GM12878 (cell line): ENCODE measurements at regions not wholly inside any gene's neighbourhood (a gene's known extent, or its start where the extent isn't known, plus 50 kb on each side); places are given as distances from the start of the nearest gene placed in this dataset.

ENCODE experiments used
- ATAC-seq: fragments of 200-7000 bp; cut with Tn5 transposase; 3 replicates; pipeline ENCODE4 v1.9.1; 2020; ENCODE audit warnings: mild to moderate bottlenecking, moderate library complexity
- BruUV-seq: library from RNA; stranded (reverse); fragments of 400-500 nt; replicated peaks from 2 replicates; lab custom pipeline; 2021; lab: Mats Ljungman, UMichigan
- CTCF ChIA-PET: fragments of 300-600 bp; sonication (Branson Sonifier 250); formaldehyde crosslinking; extraction: SDS; loops from one replicate; lab custom pipeline; 2021; ENCODE audit warnings: inconsistent platforms; lab: Yijun Ruan, JAX
- POLR2A ChIA-PET: fragments of 350-600 bp; formaldehyde crosslinking; extraction: SDS; loops from one replicate; lab custom pipeline; 2021; ENCODE audit warnings: inconsistent platforms; lab: Charles Lee
- RAD21 ChIA-PET: fragments of 300-600 bp; sonication (Branson Sonifier 250); formaldehyde crosslinking; loops from one replicate; lab custom pipeline; 2023; ENCODE audit warnings: antibody characterized with exemption; ENCODE audit not compliant: unreplicated experiment; lab: Charles Lee
- SMC1A ChIA-PET: fragments of 300-600 bp; sonication (Branson Sonifier 250); formaldehyde crosslinking; loops from one replicate; lab custom pipeline; 2023; ENCODE audit not compliant: unreplicated experiment, uncharacterized antibody; lab: Charles Lee
- DNase-seq: peaks from one replicate; pipeline ENCODE4 v3.0.0-alpha.2; 2011; ENCODE audit warnings: low read depth, low spot score
- FAIRE-seq: peaks from 3 replicates; lab custom pipeline; 2011; peaks lifted over from hg19 to GRCh38; lab: Jason Lieb, UNC
- H2AFZ ChIP-seq: 2 replicates; pipeline ENCODE4 v1.6.0; 2011; ENCODE audit warnings: low read depth, low read length, control low read depth; ENCODE audit not compliant: control insufficient read depth
- H3K27ac ChIP-seq: 2 replicates; pipeline ENCODE4 v1.5.1; 2011; ENCODE audit warnings: control low read depth; ENCODE audit not compliant: control insufficient read depth, insufficient read depth
- H3K27me3 ChIP-seq, 2 experiments: replicated peaks in 1 of 2; 2 replicates each; pipeline versions ENCODE4 v1.6.0 to v1.6.1; 2011; ENCODE audit warnings: low read length in 1 of 2; ENCODE audit not compliant: control insufficient read depth in 2 of 2, insufficient read depth in 2 of 2
- H3K36me3 ChIP-seq, 2 experiments: 2 replicates each; pipeline ENCODE4 v1.5.1; 2011; ENCODE audit warnings: low read length in 1 of 2; ENCODE audit not compliant: control insufficient read depth in 2 of 2, insufficient read depth in 2 of 2
- H3K4me1 ChIP-seq: 2 replicates; pipeline ENCODE4 v1.6.1; 2011; ENCODE audit warnings: mild to moderate bottlenecking, low read length, moderate library complexity, mixed read lengths; ENCODE audit not compliant: control insufficient read depth, insufficient read depth
- H3K4me2 ChIP-seq: 2 replicates; pipeline ENCODE4 v1.6.0; 2011; ENCODE audit warnings: control low read depth; ENCODE audit not compliant: control insufficient read depth, insufficient read depth
- H3K4me3 ChIP-seq: fragments of 200-600 bp; sonication (generic); 2 replicates; pipeline ENCODE4 v1.5.1; 2016
- H3K79me2 ChIP-seq: 2 replicates; pipeline ENCODE4 v1.6.0; 2011; ENCODE audit warnings: low read length; ENCODE audit not compliant: control insufficient read depth, insufficient read depth
- H3K9ac ChIP-seq: 2 replicates; pipeline ENCODE4 v1.8.0; 2011; ENCODE audit warnings: low read length, control low read depth, mixed read lengths; ENCODE audit not compliant: control insufficient read depth, insufficient read depth
- H3K9me3 ChIP-seq: replicated peaks from 3 replicates; pipeline ENCODE4 v1.5.1; 2011; ENCODE audit warnings: mild to moderate bottlenecking, low read length; ENCODE audit not compliant: control insufficient read depth, insufficient read depth
- H4K20me1 ChIP-seq: 2 replicates; pipeline ENCODE4 v1.6.0; 2011; ENCODE audit not compliant: control insufficient read depth, insufficient read depth
- CHD1 ChIP-seq: IDR thresholded peaks from 2 replicates; pipeline ENCODE4 v1.6.1; 2012; ENCODE audit warnings: low read depth, low read length, improper control_type of control experiment
- EGR1 ChIP-seq, 2 experiments: IDR thresholded peaks; 1 replicate in 1 of 2; 2 replicates in 1 of 2; pipeline ENCODE4 v1.6.1; 2011 to 2012; ENCODE audit warnings: low read depth in 2 of 2, low read length in 2 of 2, borderline replicate concordance in 1 of 2, mild to moderate bottlenecking in 1 of 2, moderate library complexity in 1 of 2
- ETV6 ChIP-seq, 2 experiments: fragments of 450-650 bp in 1 of 2; IDR thresholded peaks in 1 of 2; conservative IDR thresholded peaks in 1 of 2; 2 replicates each; pipeline ENCODE4 v1.6.1; 2014; ENCODE audit warnings: antibody characterized with exemption in 1 of 2, borderline replicate concordance in 1 of 2, low read depth in 1 of 2, mild to moderate bottlenecking in 1 of 2, moderate library complexity in 1 of 2
- HDGF ChIP-seq: fragments of 450-650 bp; IDR thresholded peaks from 2 replicates; pipeline ENCODE4 v1.6.1; 2016; ENCODE audit warnings: antibody characterized with exemption
- LARP7 ChIP-seq: fragments of 450-650 bp; IDR thresholded peaks from 2 replicates; pipeline ENCODE4 v1.6.1; 2017; ENCODE audit warnings: mild to moderate bottlenecking
- NFYA ChIP-seq: IDR thresholded peaks from 2 replicates; pipeline ENCODE4 v1.6.1; 2011; ENCODE audit warnings: low read depth, mild to moderate bottlenecking, low read length, improper control_type of control experiment, borderline replicate concordance
- NFYB ChIP-seq: IDR thresholded peaks from 2 replicates; pipeline ENCODE4 v1.6.1; 2011; ENCODE audit warnings: low read depth, mild to moderate bottlenecking, low read length, improper control_type of control experiment, moderate library complexity; ENCODE audit not compliant: insufficient read depth
- POLR2AphosphoS2 ChIP-seq: IDR thresholded peaks from 2 replicates; pipeline ENCODE4 v1.6.1; 2011; ENCODE audit warnings: low read depth, mild to moderate bottlenecking, low read length, improper control_type of control experiment, moderate library complexity
- POU2F2 ChIP-seq: IDR thresholded peaks from 3 replicates; pipeline ENCODE4 v1.6.1; 2011; ENCODE audit warnings: low read depth, mild to moderate bottlenecking, low read length, borderline replicate concordance
- TARDBP ChIP-seq: IDR thresholded peaks from 2 replicates; pipeline ENCODE4 v1.6.1; 2016; ENCODE audit warnings: borderline replicate concordance
- YBX1 ChIP-seq: fragments of 450-650 bp; IDR thresholded peaks from 2 replicates; pipeline ENCODE4 v1.6.1; 2016; ENCODE audit warnings: antibody characterized with exemption
- ZNF207 ChIP-seq: fragments of 450-650 bp; IDR thresholded peaks from 2 replicates; pipeline ENCODE4 v1.6.1; 2014; ENCODE audit warnings: antibody characterized with exemption, mild to moderate bottlenecking, borderline replicate concordance
- WGBS: methylation state at CpG from one replicate; pipeline ENCODE4 v1.1.6; 2016; ENCODE audit warnings: low lambda C conversion rate; ENCODE audit not compliant: insufficient replicate concordance, insufficient coverage; ENCODE audit errors: missing lambda C conversion rate; 5-methylcytosine and 5-hydroxymethylcytosine counted together
- in situ Hi-C: fragments of 300-500 bp; cut with MboI; formaldehyde crosslinking; loops from 9 replicates; pipeline ENCODE4 v1.14.3; 2018; ENCODE audit warnings: mixed read lengths
- intact Hi-C: fragments of 100-400 bp; cut with micrococcal nuclease; formaldehyde crosslinking; loops from one replicate; pipeline ENCODE4 v1.14.2; 2022; ENCODE audit not compliant: unreplicated experiment
- TF ChIP-seq, protein P1 (sequence below): fragments of 450-650 bp; IDR thresholded peaks from 2 replicates; pipeline ENCODE4 v1.6.1; 2018; ENCODE audit warnings: borderline replicate concordance, mild to moderate bottlenecking; ENCODE audit not compliant: partially characterized antibody
- TF ChIP-seq, protein P2 (sequence below): IDR thresholded peaks from 2 replicates; pipeline ENCODE4 v1.6.1; 2011; ENCODE audit warnings: low read depth, low read length, improper control_type of control experiment, borderline replicate concordance
- TF ChIP-seq, protein P3 (sequence below): fragments of 450-650 bp; IDR thresholded peaks from 2 replicates; pipeline ENCODE4 v1.6.1; 2017; ENCODE audit warnings: mild to moderate bottlenecking
- TF ChIP-seq, protein P4 (sequence below): fragments of 450-650 bp; formaldehyde crosslinking; IDR thresholded peaks from 2 replicates; pipeline ENCODE4 v1.4.0; 2022; ENCODE audit warnings: mild to moderate bottlenecking, moderate library complexity

DNA sequence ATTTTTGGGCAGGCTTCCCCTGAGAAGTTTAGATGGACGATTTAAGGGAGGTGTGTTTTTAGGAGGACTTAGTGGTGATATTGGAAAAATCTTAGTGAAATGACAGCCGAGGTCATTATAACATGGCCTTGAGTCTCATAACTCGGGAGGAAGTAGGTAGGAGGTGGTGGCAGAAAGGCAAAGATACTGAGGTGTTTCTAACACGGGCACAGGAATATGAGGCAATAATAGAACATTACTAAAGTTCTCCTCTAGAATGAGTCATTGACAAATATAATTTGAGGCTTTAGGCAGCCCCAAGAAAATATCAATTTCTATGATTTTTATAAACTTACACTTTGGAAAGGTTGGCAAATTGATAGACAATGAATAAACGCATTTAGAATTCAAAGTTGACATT lies 146.1 kb upstream of the ZEB2 start:
- POLR2A ChIA-PET = no interaction called here
- H3K9me3 ChIP-seq = no peaks in the 10 kb centered on the region
- H3K36me3 ChIP-seq = no peaks in the 10 kb centered on the region

More for the DNA sequence above, 146.1 kb upstream of the ZEB2 start:
- Histone ChIP-seq H3K4me3 (no peak overlapping the region), H3K4me1 (no peaks in the 10 kb centered on the region), H3K9ac (no peak overlapping the region), H4K20me1 (no peaks in the 10 kb centered on the region), H2AFZ (no peak overlapping the region), H3K79me2 (no peaks in the 10 kb centered on the region), H3K27ac (no peak overlapping the region), H3K27me3 (no peaks in the 10 kb centered on the region; a peak in 1 of 4 replicates), H3K4me2 (no peak overlapping the region)
- in situ Hi-C loops (no loop called here), intact Hi-C loops (no loop called here)
- DNase-seq (no peak), ATAC-seq (no peak), FAIRE-seq (no peak)
- SMC1A ChIA-PET = interaction anchor here (1.0 to 1.5 kb wide), 2 partner anchors 8 to 18 kb away, joined by 3 to 4 read pairs; no protein-coding TSS in a partner anchor
- 10% methylated on average over 5 of the region's 5 CpGs for WGBS
- no TSS peak for BruUV-seq
- RAD21 ChIA-PET = no interaction called here
- no peak for TF ChIP-seq YBX1
- TF ChIP-seq ZNF207 = no peak
- TF ChIP-seq, protein P1, sequence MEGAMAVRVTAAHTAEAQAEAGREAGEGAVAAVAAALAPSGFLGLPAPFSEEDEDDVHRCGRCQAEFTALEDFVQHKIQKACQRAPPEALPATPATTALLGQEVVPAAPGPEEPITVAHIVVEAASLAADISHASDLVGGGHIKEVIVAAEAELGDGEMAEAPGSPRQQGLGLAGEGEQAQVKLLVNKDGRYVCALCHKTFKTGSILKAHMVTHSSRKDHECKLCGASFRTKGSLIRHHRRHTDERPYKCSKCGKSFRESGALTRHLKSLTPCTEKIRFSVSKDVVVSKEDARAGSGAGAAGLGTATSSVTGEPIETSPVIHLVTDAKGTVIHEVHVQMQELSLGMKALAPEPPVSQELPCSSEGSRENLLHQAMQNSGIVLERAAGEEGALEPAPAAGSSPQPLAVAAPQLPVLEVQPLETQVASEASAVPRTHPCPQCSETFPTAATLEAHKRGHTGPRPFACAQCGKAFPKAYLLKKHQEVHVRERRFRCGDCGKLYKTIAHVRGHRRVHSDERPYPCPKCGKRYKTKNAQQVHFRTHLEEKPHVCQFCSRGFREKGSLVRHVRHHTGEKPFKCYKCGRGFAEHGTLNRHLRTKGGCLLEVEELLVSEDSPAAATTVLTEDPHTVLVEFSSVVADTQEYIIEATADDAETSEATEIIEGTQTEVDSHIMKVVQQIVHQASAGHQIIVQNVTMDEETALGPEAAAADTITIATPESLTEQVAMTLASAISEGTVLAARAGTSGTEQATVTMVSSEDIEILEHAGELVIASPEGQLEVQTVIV = no peak
- TF ChIP-seq, protein P2, sequence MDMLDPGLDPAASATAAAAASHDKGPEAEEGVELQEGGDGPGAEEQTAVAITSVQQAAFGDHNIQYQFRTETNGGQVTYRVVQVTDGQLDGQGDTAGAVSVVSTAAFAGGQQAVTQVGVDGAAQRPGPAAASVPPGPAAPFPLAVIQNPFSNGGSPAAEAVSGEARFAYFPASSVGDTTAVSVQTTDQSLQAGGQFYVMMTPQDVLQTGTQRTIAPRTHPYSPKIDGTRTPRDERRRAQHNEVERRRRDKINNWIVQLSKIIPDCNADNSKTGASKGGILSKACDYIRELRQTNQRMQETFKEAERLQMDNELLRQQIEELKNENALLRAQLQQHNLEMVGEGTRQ = no peak
- no peak for TF ChIP-seq ETV6 (conservative IDR thresholded peaks at IDR 0.05 in 1 of 2, IDR thresholded peaks at IDR 0.05 in 1 of 2; ENCODE audit: borderline replicate concordance in 1 of 2, low read depth in 1 of 2)
- TF ChIP-seq CHD1 = no peak
- no peak for TF ChIP-seq TARDBP
- no peak for TF ChIP-seq HDGF
- no peak for TF ChIP-seq POU2F2
- TF ChIP-seq, protein P3, sequence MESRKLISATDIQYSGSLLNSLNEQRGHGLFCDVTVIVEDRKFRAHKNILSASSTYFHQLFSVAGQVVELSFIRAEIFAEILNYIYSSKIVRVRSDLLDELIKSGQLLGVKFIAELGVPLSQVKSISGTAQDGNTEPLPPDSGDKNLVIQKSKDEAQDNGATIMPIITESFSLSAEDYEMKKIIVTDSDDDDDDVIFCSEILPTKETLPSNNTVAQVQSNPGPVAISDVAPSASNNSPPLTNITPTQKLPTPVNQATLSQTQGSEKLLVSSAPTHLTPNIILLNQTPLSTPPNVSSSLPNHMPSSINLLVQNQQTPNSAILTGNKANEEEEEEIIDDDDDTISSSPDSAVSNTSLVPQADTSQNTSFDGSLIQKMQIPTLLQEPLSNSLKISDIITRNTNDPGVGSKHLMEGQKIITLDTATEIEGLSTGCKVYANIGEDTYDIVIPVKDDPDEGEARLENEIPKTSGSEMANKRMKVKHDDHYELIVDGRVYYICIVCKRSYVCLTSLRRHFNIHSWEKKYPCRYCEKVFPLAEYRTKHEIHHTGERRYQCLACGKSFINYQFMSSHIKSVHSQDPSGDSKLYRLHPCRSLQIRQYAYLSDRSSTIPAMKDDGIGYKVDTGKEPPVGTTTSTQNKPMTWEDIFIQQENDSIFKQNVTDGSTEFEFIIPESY = no peak
- TF ChIP-seq, protein P4, sequence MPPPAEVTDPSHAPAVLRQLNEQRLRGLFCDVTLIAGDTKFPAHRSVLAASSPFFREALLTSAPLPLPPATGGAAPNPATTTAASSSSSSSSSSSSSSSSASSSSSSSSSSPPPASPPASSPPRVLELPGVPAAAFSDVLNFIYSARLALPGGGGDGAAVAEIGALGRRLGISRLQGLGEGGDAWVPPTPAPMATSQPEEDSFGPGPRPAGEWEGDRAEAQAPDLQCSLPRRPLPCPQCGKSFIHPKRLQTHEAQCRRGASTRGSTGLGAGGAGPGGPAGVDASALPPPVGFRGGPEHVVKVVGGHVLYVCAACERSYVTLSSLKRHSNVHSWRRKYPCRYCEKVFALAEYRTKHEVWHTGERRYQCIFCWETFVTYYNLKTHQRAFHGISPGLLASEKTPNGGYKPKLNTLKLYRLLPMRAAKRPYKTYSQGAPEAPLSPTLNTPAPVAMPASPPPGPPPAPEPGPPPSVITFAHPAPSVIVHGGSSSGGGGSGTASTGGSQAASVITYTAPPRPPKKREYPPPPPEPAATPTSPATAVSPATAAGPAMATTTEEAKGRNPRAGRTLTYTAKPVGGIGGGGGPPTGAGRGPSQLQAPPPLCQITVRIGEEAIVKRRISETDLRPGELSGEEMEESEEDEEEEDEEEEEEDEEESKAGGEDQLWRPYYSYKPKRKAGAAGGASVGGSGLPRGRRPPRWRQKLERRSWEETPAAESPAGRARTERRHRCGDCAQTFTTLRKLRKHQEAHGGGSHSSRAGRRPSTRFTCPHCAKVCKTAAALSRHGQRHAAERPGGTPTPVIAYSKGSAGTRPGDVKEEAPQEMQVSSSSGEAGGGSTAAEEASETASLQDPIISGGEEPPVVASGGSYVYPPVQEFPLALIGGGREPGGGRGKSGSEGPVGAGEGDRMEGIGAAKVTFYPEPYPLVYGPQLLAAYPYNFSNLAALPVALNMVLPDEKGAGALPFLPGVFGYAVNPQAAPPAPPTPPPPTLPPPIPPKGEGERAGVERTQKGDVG = no peak
- TF ChIP-seq POLR2AphosphoS2 = no peak
- no peak for TF ChIP-seq EGR1 (IDR thresholded peaks at IDR 0.05; ENCODE audit: borderline replicate concordance in 1 of 2, low read depth in 2 of 2, low read length in 2 of 2)
- TF ChIP-seq NFYA = no peak
- TF ChIP-seq LARP7 = no peak
- TF ChIP-seq NFYB = no peak
- CTCF ChIA-PET = interaction anchor here (0.6 kb wide), 2 partner anchors 139 to 803 kb away, joined by 3 read pairs; no protein-coding TSS in a partner anchor
